ENCODE measurements at regions not wholly inside any gene's neighbourhood (a gene's known extent, or its start where the extent isn't known, plus 50 kb on each side); places are given as distances from the start of the nearest gene placed in this dataset.

DNA sequence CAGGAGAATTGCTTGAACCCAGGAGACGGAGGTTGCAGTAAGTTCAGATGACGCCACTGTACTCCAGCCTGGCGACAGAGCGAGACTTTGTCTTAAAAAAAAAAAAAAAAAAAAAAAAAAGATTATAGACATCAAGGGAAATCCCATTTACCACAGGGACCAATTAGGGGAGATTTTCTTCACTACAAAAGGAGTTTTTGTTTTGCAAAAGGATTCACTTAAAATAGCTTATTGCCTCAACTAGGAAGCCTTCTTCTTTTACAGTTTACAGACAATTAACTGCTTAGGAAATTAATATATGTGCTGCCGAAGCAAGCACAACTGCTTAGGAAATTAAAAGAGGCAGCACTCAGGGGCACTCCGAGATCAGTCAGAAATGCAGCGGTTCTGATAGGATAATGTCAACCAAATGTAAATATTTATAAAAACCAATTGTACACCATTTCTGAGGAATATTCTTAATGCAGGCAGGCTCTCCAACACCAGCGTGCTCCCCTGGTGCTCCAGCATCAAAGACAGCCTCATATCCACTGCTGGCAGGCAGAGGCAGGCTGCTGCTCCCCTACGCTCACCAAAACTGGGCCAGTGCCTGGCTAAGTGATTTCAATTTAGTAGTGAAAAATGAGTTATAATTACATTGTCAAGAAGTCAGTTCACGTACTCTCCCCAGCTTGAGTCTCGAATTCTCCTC is 107.9 kb upstream of the RAB4A start:
- TF ChIP-seq EZH2 (IDR thresholded peaks at IDR 0.05; ENCODE audit: borderline replicate concordance, insufficient read depth, low read length, poor library complexity, severe bottlenecking) (no peak), EP300 (conservative IDR thresholded peaks at IDR 0.05; ENCODE audit: poor library complexity, severe bottlenecking) (no peak), POLR2AphosphoS5 (IDR thresholded peaks at IDR 0.05) (no peak)
- TF ChIP-seq, protein P1, sequence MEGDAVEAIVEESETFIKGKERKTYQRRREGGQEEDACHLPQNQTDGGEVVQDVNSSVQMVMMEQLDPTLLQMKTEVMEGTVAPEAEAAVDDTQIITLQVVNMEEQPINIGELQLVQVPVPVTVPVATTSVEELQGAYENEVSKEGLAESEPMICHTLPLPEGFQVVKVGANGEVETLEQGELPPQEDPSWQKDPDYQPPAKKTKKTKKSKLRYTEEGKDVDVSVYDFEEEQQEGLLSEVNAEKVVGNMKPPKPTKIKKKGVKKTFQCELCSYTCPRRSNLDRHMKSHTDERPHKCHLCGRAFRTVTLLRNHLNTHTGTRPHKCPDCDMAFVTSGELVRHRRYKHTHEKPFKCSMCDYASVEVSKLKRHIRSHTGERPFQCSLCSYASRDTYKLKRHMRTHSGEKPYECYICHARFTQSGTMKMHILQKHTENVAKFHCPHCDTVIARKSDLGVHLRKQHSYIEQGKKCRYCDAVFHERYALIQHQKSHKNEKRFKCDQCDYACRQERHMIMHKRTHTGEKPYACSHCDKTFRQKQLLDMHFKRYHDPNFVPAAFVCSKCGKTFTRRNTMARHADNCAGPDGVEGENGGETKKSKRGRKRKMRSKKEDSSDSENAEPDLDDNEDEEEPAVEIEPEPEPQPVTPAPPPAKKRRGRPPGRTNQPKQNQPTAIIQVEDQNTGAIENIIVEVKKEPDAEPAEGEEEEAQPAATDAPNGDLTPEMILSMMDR (IDR thresholded peaks at IDR 0.05; ENCODE audit: poor library complexity, severe bottlenecking) = no peak
